ENCODE measurements at regions not wholly inside any gene's neighbourhood (a gene's known extent, or its start where the extent isn't known, plus 50 kb on each side); places are given as distances from the start of the nearest gene placed in this dataset.
A peak's percentile ranks its signal among the peaks of the same experiment; 100 is the strongest.

DNA sequence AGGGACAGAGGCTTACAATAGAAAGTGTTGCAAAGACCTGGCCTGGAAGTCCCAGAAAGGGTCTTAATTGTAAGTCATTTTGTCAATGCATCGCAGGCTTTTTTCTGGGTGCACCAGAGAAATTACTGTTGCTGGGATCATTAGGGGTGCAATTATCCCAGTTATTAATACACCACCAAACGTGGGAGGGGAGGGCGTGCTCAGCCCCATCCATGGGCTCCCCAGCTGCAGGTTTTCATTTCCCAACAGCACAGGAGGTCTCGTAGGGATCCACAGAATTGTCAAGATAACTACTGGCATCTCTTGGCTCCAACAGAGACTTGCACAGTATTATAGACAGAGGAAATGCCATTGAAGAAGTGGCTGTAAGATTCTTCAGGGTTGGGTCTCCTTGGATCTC, 69.6 kb upstream of the FZD7 start:
- no peaks in the 10 kb centered on the region for H3K9me3 Mint-ChIP-seq
- H3K27me3 Mint-ChIP-seq (ENCODE audit: low read depth) = no peaks in the 10 kb centered on the region
- no peak for DNase-seq (ENCODE audit: low read depth, low spot score)
- H3K4me1 Mint-ChIP-seq = peaks cover 68% of the 10 kb centered on the region
- peak overlapping the region; percentile 63 for H3K27ac Mint-ChIP-seq (ENCODE audit: unreplicated experiment)
- no peak overlapping the region for H3K4me3 Mint-ChIP-seq
- no peaks in the 10 kb centered on the region for H3K36me3 Mint-ChIP-seq (ENCODE audit: low read depth)
- TF ChIP-seq, protein P1, sequence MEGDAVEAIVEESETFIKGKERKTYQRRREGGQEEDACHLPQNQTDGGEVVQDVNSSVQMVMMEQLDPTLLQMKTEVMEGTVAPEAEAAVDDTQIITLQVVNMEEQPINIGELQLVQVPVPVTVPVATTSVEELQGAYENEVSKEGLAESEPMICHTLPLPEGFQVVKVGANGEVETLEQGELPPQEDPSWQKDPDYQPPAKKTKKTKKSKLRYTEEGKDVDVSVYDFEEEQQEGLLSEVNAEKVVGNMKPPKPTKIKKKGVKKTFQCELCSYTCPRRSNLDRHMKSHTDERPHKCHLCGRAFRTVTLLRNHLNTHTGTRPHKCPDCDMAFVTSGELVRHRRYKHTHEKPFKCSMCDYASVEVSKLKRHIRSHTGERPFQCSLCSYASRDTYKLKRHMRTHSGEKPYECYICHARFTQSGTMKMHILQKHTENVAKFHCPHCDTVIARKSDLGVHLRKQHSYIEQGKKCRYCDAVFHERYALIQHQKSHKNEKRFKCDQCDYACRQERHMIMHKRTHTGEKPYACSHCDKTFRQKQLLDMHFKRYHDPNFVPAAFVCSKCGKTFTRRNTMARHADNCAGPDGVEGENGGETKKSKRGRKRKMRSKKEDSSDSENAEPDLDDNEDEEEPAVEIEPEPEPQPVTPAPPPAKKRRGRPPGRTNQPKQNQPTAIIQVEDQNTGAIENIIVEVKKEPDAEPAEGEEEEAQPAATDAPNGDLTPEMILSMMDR (conservative IDR thresholded peaks at IDR 0.05) = no peak

DNA sequence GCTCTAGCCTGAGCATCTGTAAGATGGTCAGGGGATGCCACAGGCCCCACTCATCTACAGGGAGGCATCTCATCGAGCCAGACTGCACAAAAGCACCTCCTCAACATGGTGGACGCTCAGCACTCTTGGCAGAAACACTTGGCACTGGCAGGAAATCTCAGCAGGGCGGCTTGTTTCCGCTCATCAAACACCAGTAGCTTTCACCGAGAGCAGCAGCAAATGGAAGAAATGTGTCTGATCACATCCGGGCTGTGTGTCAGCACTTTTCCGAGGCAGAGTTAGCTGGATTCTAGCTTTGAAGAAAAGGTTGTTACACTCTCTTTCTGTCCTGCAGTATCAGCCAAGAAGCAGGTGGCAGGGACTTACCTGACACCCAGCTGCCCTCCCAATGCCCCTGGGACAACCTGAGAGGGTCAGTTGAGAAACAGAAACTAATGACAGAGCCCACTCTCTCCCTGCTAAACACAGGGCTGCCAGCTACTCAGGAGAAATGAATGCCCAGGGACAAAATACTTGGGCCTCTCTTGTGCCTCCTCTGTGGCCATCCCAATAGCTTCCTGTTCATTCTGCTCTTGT, 68.9 kb upstream of the FZD7 start:
- peak overlapping the region; percentile 63 for H3K27ac Mint-ChIP-seq (ENCODE audit: unreplicated experiment)
- TF ChIP-seq, protein P1 (conservative IDR thresholded peaks at IDR 0.05) = no peak

DNA sequence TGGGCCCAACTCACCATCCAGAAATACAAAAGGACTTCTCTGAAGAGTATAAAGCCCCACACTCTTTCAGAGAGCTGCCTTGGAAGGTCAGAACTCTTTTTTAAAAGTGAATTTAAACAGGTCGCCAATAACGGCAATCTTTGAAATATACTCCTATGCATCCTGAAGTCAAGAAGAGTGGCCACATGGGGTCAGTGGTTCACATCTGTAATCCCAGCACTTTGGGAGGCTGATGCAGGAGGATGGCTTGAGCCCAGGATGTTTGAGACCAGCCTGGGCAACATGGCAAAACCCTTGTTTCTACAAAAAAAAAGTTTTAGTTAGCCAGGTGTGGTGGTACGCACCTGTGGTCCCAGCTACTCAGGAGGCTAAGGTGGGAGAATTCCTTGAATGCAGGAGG, 68.1 kb upstream of the FZD7 start:
- Mint-ChIP-seq H3K4me3 (no peak overlapping the region), H3K4me1 (peaks cover 84% of the 10 kb centered on the region), H3K27me3 (ENCODE audit: low read depth) (no peaks in the 10 kb centered on the region), H3K36me3 (ENCODE audit: low read depth) (no peaks in the 10 kb centered on the region), H3K9me3 (no peaks in the 10 kb centered on the region), H3K27ac (ENCODE audit: unreplicated experiment) (peak overlapping the region; percentile 51)
- DNase-seq (ENCODE audit: low read depth, low spot score) = no peak
- TF ChIP-seq, protein P1 (conservative IDR thresholded peaks at IDR 0.05) = peak; percentile 16

More for the DNA sequence above, 68.9 kb upstream of the FZD7 start:
- H3K4me1 Mint-ChIP-seq = peaks cover 76% of the 10 kb centered on the region
- no peaks in the 10 kb centered on the region for H3K9me3 Mint-ChIP-seq
- H3K4me3 Mint-ChIP-seq = no peak overlapping the region
- H3K36me3 Mint-ChIP-seq (ENCODE audit: low read depth) = no peaks in the 10 kb centered on the region
- no peaks in the 10 kb centered on the region for H3K27me3 Mint-ChIP-seq (ENCODE audit: low read depth)
- no peak for DNase-seq (ENCODE audit: low read depth, low spot score)

DNA sequence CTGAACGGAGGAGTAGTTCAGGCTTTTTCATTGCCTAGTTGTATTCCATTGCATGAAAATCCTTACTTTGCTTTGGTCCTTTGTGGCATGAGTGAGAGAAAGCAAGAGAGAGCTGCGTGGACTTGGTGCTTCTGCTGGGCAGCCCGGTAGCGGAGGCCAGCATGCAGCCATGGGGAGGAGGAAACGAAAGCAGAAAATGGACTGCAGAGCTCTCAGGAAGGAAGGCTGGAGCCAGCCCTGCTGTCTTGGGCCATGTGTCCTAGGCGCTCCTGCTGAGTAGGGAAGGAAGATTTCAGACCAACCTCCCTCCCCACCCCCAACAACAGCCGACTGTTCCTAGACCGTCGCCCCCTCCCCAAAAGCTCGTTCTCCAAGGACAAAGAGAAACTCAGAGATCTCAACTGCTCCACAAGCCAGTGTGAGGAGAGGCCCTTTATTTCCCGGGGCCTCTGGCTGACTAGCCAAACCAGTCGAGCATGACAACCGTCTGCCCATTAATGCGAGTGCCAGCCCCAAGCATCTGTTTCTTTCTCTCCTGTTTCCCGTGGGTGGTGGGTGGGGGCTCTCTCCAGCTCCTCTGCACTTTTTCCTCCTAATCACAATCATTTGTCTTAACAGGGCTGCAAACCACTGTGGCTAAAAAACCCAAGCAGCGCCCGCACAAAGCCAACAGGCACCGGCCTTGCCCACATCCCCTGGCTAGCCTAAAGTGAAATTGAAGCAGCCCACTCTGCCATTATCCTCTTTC, 66.8 kb upstream of the FZD7 start:
- DNase-seq (ENCODE audit: low read depth, low spot score) = no peak
- no peaks in the 10 kb centered on the region for H3K9me3 Mint-ChIP-seq
- H3K4me1 Mint-ChIP-seq = peaks cover 93% of the 10 kb centered on the region
- no peaks in the 10 kb centered on the region for H3K27me3 Mint-ChIP-seq (ENCODE audit: low read depth)
- peak overlapping the region; percentile 17 for H3K4me3 Mint-ChIP-seq
- TF ChIP-seq, protein P1 (conservative IDR thresholded peaks at IDR 0.05) = no peak
- no peaks in the 10 kb centered on the region for H3K36me3 Mint-ChIP-seq (ENCODE audit: low read depth)
- peak overlapping the region; percentile 96 for H3K27ac Mint-ChIP-seq (ENCODE audit: unreplicated experiment)

DNA sequence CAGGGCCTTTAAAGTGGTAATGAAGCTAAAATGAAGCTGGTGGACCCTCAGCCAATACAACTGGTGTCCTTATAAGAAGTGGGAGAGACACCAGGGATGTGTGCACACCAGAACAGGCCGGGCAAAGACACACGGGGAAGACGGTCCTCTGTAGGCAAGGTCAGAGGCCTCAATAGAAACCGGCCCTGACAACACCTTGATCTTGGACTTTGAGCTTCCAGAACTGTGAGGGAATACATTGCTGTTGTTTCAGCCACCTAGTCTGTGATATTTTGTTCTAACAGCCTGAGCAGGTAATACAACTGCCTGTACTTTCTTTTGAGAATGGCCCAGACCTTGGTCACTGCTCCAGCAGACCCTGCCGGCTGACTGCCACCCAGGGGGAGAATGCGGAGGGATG, 65.6 kb upstream of the FZD7 start:
- Mint-ChIP-seq H3K4me1 (peaks cover 94% of the 10 kb centered on the region), H3K4me3 (peak overlapping the region; percentile 29), H3K36me3 (ENCODE audit: low read depth) (no peaks in the 10 kb centered on the region), H3K27ac (ENCODE audit: unreplicated experiment) (no peak overlapping the region), H3K27me3 (ENCODE audit: low read depth) (no peaks in the 10 kb centered on the region), H3K9me3 (no peaks in the 10 kb centered on the region)
- DNase-seq (ENCODE audit: low read depth, low spot score) = no peak
- TF ChIP-seq, protein P1 (conservative IDR thresholded peaks at IDR 0.05) = no peak
